GM19240 (cell line): ENCODE measurements at regions not wholly inside any gene's neighbourhood (a gene's known extent, or its start where the extent isn't known, plus 50 kb on each side); places are given as distances from the start of the nearest gene placed in this dataset.

Source experiments
- DNase-seq: peaks from one replicate; pipeline ENCODE4 v3.0.0; 2011; ENCODE audit warnings: low spot score; ENCODE audit not compliant: insufficient read length

GRCh38 chr18:78402966-78403365, 576.7 kb upstream of the SALL3 start:
- no peak for DNase-seq

GRCh38 chr18:78403371-78403770, 576.2 kb upstream of the SALL3 start:
- no peak for DNase-seq

GRCh38 chr18:78405763-78406162, 573.9 kb upstream of the SALL3 start:
- DNase-seq, result no peak

- no peak for DNase-seq
These were observed 572.7 kb upstream of the SALL3 start for GRCh38 chr18:78406743-78407465.

- no peak for DNase-seq
These were observed 572.2 kb upstream of the SALL3 start for GRCh38 chr18:78407466-78407844.

- no peak for DNase-seq
These were observed 571.0 kb upstream of the SALL3 start for GRCh38 chr18:78408623-78409022.

- no peak for DNase-seq
These were observed 569.4 kb upstream of the SALL3 start for GRCh38 chr18:78410094-78410786.

GRCh38 chr18:78411539-78411938, 568.1 kb upstream of the SALL3 start:
- no peak for DNase-seq

- no peak for DNase-seq
These were observed 565.3 kb upstream of the SALL3 start for GRCh38 chr18:78414302-78414701.

GRCh38 chr18:78416853-78417252, 562.8 kb upstream of the SALL3 start:
- DNase-seq, result no peak

GRCh38 chr18:78418379-78418778, 561.2 kb upstream of the SALL3 start:
- DNase-seq, result no peak

- DNase-seq, result no peak
These were observed 560.4 kb upstream of the SALL3 start for GRCh38 chr18:78419171-78419570.

GRCh38 chr18:78420116-78420515, 559.5 kb upstream of the SALL3 start:
- no peak for DNase-seq

GRCh38 chr18:78421392-78421791, 558.2 kb upstream of the SALL3 start:
- DNase-seq, result no peak

- no peak for DNase-seq
These were observed 557.3 kb upstream of the SALL3 start for GRCh38 chr18:78422336-78422735.

GRCh38 chr18:78423811-78424210, 555.8 kb upstream of the SALL3 start:
- no peak for DNase-seq

GRCh38 chr18:78424403-78425018, 555.1 kb upstream of the SALL3 start:
- no peak for DNase-seq

GRCh38 chr18:78425019-78425412, 554.6 kb upstream of the SALL3 start:
- no peak for DNase-seq

- DNase-seq, result no peak
These were observed 552.5 kb upstream of the SALL3 start for GRCh38 chr18:78427081-78427480.

GRCh38 chr18:78429127-78430108, 550.2 kb upstream of the SALL3 start:
- DNase-seq, result no peak

GRCh38 chr18:78430131-78430758, 549.4 kb upstream of the SALL3 start:
- no peak for DNase-seq
